Liver (tissue), 8 donors: ENCODE measurements at regions not wholly inside any gene's neighbourhood (a gene's known extent, or its start where the extent isn't known, plus 50 kb on each side); places are given as distances from the start of the nearest gene placed in this dataset.

Experiments
- DNase-seq: peaks from one replicate; pipeline ENCODE4 v3.0.0-alpha.2; 2017; ENCODE audit warnings: low spot score
- H3K27ac ChIP-seq, 2 donors: one replicate each; pipeline ENCODE4 v1.7.0; 2013; ENCODE audit warnings: inconsistent platforms in 2 of 2, low read length in 2 of 2, control low read depth in 1 of 2, low read depth in 1 of 2, mild to moderate bottlenecking in 1 of 2
- H3K27me3 ChIP-seq, 4 donors: one replicate each; pipeline versions ENCODE4 v1.6.1 to v1.7.0; 2013; ENCODE audit warnings: low read length in 3 of 4, inconsistent platforms in 1 of 4, mild to moderate bottlenecking in 1 of 4, moderate library complexity in 1 of 4; ENCODE audit not compliant: control insufficient read depth in 4 of 4, insufficient read depth in 4 of 4
- H3K36me3 ChIP-seq, 4 donors: one replicate each; pipeline versions ENCODE4 v1.6.1 to v1.7.0; 2013; ENCODE audit warnings: low read length in 3 of 4, mild to moderate bottlenecking in 3 of 4, low read depth in 1 of 4, moderate library complexity in 1 of 4; ENCODE audit not compliant: control insufficient read depth in 4 of 4, insufficient read depth in 3 of 4
- H3K4me1 ChIP-seq, 4 donors: one replicate each; pipeline versions ENCODE4 v1.6.1 to v1.7.0; 2013; ENCODE audit warnings: low read length in 3 of 4, mild to moderate bottlenecking in 3 of 4, moderate library complexity in 1 of 4; ENCODE audit not compliant: control insufficient read depth in 4 of 4, insufficient read depth in 4 of 4
- H3K4me3 ChIP-seq, 3 donors: one replicate each; pipeline versions ENCODE4 v1.6.1 to v1.7.0; 2013; ENCODE audit warnings: low read length in 3 of 3, control low read depth in 1 of 3, low read depth in 1 of 3, mild to moderate bottlenecking in 1 of 3
- H3K9ac ChIP-seq, 2 donors: one replicate each; pipeline ENCODE4 v1.7.0; 2013; ENCODE audit warnings: low read length in 2 of 2, mild to moderate bottlenecking in 2 of 2, moderate library complexity in 2 of 2, control low read depth in 1 of 2, low read depth in 1 of 2
- H3K9me3 ChIP-seq, 4 donors: one replicate each; pipeline versions ENCODE4 v1.6.1 to v1.7.0; 2013; ENCODE audit warnings: low read length in 3 of 4; ENCODE audit not compliant: control insufficient read depth in 4 of 4
- ATF3 ChIP-seq: IDR thresholded peaks from 2 replicates; pipeline ENCODE4 v1.6.1; 2016; ENCODE audit warnings: antibody characterized with exemption
- CTCF ChIP-seq: fragments of 150-350 bp; IDR thresholded peaks from 2 replicates; pipeline ENCODE4 v1.5.1; 2017; ENCODE audit warnings: improper control_type of control experiment, low read depth, low read length; ENCODE audit not compliant: missing input control
- FOXA1 ChIP-seq: IDR thresholded peaks from 2 replicates; pipeline ENCODE4 v1.6.1; 2016; ENCODE audit warnings: antibody characterized with exemption
- HNF4A ChIP-seq, 2 donors: conservative IDR thresholded peaks; 2 replicates each; pipeline ENCODE4 v1.6.1; 2016; ENCODE audit warnings: antibody characterized with exemption in 2 of 2, mild to moderate bottlenecking in 2 of 2
- HNF4G ChIP-seq: IDR thresholded peaks from 2 replicates; pipeline ENCODE4 v1.6.1; 2016; ENCODE audit warnings: antibody characterized with exemption
- NR2F2 ChIP-seq: IDR thresholded peaks from 2 replicates; pipeline ENCODE4 v1.6.1; 2016; ENCODE audit warnings: antibody characterized with exemption
- RAD21 ChIP-seq, 2 donors: IDR thresholded peaks; 2 replicates each; pipeline ENCODE4 v1.6.1; 2016; ENCODE audit warnings: antibody characterized with exemption in 2 of 2, mild to moderate bottlenecking in 2 of 2
- REST ChIP-seq: IDR thresholded peaks from 2 replicates; pipeline ENCODE4 v1.6.1; 2016; ENCODE audit warnings: antibody characterized with exemption, mild to moderate bottlenecking
- RXRA ChIP-seq, 2 donors: IDR thresholded peaks; 2 replicates each; pipeline ENCODE4 v1.6.1; 2017 to 2018; ENCODE audit warnings: antibody characterized with exemption in 2 of 2, mild to moderate bottlenecking in 1 of 2
- SP1 ChIP-seq: IDR thresholded peaks from 2 replicates; pipeline ENCODE4 v1.6.1; 2018; ENCODE audit warnings: antibody characterized with exemption, mild to moderate bottlenecking
- TAF1 ChIP-seq: conservative IDR thresholded peaks from 2 replicates; pipeline ENCODE4 v1.6.1; 2016; ENCODE audit warnings: antibody characterized with exemption, mild to moderate bottlenecking
- YY1 ChIP-seq: IDR thresholded peaks from 2 replicates; pipeline ENCODE4 v1.6.1; 2016; ENCODE audit warnings: antibody characterized with exemption, mild to moderate bottlenecking
- ZBTB33 ChIP-seq: IDR thresholded peaks from 2 replicates; pipeline ENCODE4 v1.6.1; 2016; ENCODE audit warnings: antibody characterized with exemption
- WGBS: extraction: QIAGEN DNeasy Blood & Tissue Kit; methylation state at CpG from one replicate; pipeline ENCODE4 v1.1.7; 2013; 5-methylcytosine and 5-hydroxymethylcytosine counted together
- donor health status: healthy.
- donor health status: healthy.
- donor health status: healthy.
- donor health status: healthy.
- donor health status: healthy.

- no peak for DNase-seq
- H3K36me3 ChIP-seq = no peaks in the 10 kb centered on the region
- WGBS = 73% methylated on average over 1 of the region's 1 CpG
Observed at GRCh38 chr11:91265946-91266345, 958.7 kb upstream of the FAT3 start.

More at GRCh38 chr11:91265946-91266345, 958.7 kb upstream of the FAT3 start:
- no peak overlapping the region for H3K4me3 ChIP-seq
- TF ChIP-seq SP1 = no peak
- no peak for TF ChIP-seq FOXA1
- TF ChIP-seq RAD21 (IDR thresholded peaks at IDR 0.05) = no peak
- TF ChIP-seq ATF3 = no peak
- TF ChIP-seq YY1 = no peak
- no peak for TF ChIP-seq CTCF
- no peak for TF ChIP-seq ZBTB33
- no peak for TF ChIP-seq HNF4A (conservative IDR thresholded peaks at IDR 0.05)
- TF ChIP-seq REST = no peak
- no peak for TF ChIP-seq NR2F2
- no peak for TF ChIP-seq RXRA (IDR thresholded peaks at IDR 0.05)
- no peak for TF ChIP-seq TAF1
- no peak for TF ChIP-seq HNF4G
- no peak overlapping the region for H3K27ac ChIP-seq
- peaks cover 0 to under 1% (median 0%) of the 10 kb centered on the region in 4 donors for H3K27me3 ChIP-seq
- no peaks in the 10 kb centered on the region for H3K9me3 ChIP-seq
- H3K9ac ChIP-seq = no peak overlapping the region
- H3K4me1 ChIP-seq = no peaks in the 10 kb centered on the region
